ENCODE measurements at regions not wholly inside any gene's neighbourhood (a gene's known extent, or its start where the extent isn't known, plus 50 kb on each side); places are given as distances from the start of the nearest gene placed in this dataset.

- DNase-seq (ENCODE audit: low spot score), result no peak
These were observed 469.6 kb upstream of the FZD8 start for GRCh38 chr10:36111676-36112075.

DNA sequence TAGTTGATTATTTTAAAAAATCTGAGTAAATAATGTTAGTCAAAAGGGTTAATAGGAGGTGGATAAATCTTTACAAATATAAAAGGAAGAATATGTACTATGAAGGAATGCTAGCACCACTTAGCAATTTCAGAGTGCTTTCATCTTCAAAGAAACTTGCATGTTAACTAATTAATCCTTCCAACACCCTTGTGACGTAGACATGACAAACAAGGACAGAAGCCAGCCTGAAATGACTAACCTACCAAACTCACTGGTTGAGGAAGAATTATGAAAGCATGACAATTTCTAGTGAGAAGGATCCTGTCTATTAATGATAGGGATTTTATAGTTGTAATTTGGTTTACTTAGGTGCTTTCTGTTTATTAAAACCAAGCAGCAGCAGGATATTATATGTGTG lies 468.0 kb upstream of the FZD8 start:
- no peak for DNase-seq (ENCODE audit: low spot score)

GRCh38 chr10:36109399-36110023 lies 467.4 kb upstream of the FZD8 start:
- DNase-seq (ENCODE audit: low spot score), result no peak

- DNase-seq (ENCODE audit: low spot score), result no peak
These were observed 455.6 kb upstream of the FZD8 start for GRCh38 chr10:36097696-36098095.

GRCh38 chr10:36096576-36096975 lies 454.5 kb upstream of the FZD8 start:
- no peak for DNase-seq (ENCODE audit: low spot score)

GRCh38 chr10:36094096-36094495 lies 452.0 kb upstream of the FZD8 start:
- no peak for DNase-seq (ENCODE audit: low spot score)

GRCh38 chr10:36092116-36092515 lies 450.0 kb upstream of the FZD8 start:
- no peak for DNase-seq (ENCODE audit: low spot score)

- DNase-seq (ENCODE audit: low spot score), result no peak
These were observed 448.9 kb upstream of the FZD8 start for GRCh38 chr10:36091007-36091406.

GRCh38 chr10:36089790-36090440 lies 447.8 kb upstream of the FZD8 start:
- DNase-seq (ENCODE audit: low spot score), result no peak

DNA sequence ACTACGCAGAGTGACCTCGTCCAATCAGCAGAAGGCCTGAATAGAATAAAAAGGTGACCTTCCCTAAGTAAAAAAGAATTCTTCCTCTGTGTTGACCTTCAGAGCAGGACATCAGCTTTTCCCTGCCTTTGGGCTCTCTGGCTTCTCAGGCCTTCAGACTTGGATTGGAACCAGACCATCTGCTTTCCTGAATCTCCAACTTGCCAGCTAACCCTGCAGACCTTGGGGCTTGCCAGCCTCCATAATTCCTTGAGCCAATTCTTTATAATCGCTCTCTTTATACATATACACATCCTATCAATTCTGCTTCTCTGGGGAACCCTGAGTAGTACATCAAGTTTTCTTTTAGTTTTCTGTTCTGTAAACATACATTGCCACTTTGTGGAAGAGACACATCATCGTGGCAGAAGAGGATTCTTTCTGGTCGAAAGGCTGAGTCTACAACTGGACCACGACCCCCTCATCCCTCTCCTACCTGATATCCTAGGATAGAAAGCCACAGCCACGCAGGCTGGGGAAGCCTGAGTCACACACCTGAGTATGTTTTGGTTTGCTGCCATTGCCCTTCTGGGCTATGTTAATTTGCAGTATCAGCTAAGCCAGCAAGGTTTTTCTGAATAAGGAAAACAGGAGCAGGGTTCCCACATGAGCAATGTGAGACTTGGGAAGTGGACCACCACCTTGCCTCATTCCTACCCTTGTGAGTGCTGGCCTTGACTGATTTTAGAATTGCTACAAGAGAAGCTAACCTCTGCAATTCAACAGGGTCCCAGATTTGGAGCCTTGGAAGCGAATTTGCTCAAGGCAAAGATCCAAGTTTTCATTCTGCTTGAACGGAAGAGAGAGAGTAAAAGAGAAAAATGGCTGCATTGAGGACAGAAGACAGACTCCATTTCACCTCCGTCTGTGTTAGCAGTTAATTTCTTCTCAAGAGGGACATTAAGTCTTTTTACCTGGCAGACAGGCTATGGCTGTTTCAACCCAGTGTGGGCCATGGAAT lies 445.2 kb upstream of the FZD8 start:
- DNase-seq (ENCODE audit: low spot score), result no peak

- DNase-seq (ENCODE audit: low spot score), result no peak
These were observed 433.1 kb upstream of the FZD8 start for GRCh38 chr10:36075196-36075595.

GRCh38 chr10:36073796-36074345 lies 431.8 kb upstream of the FZD8 start:
- DNase-seq (ENCODE audit: low spot score), result no peak

DNA sequence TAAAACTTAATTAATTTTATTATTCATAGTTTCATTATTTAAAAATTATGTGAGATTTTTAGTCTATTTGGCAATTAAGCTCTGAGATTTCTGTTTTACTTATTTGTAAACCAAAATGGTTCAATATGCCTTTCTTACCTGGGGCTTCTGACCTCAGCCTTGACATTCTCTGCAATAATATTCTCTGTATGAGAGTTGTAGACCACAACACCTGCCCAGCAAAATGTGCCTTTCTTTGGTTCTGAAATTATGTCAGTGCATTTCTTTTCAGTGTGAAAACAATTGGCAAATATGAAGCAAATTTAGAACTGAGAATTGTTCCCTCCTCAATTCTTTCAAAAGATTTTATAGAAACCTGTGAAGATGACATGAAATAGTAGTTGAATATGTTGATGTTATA lies 426.4 kb upstream of the FZD8 start:
- no peak for DNase-seq (ENCODE audit: low spot score)

DNA sequence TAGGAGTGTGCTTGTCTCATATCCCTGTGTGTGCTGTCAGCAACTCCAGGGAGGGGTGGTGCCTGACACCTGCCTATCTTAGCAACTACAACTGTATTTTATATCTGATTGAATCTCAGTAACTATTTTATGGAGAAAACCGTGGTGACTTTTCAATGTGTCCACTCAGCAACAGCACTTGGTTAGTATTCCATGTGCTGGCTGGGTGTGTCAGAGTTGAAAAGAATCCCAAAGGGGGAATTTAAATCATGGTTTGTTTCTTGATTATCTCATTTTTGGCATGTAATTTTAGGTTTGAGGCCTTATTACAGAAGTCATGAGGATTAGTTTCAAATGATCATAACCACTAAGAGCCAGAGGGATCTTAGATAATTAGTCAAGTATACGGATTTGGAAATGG lies 425.7 kb upstream of the FZD8 start:
- DNase-seq (ENCODE audit: low spot score), result no peak

GRCh38 chr10:36066850-36067249 lies 424.8 kb upstream of the FZD8 start:
- DNase-seq (ENCODE audit: low spot score), result no peak

DNA sequence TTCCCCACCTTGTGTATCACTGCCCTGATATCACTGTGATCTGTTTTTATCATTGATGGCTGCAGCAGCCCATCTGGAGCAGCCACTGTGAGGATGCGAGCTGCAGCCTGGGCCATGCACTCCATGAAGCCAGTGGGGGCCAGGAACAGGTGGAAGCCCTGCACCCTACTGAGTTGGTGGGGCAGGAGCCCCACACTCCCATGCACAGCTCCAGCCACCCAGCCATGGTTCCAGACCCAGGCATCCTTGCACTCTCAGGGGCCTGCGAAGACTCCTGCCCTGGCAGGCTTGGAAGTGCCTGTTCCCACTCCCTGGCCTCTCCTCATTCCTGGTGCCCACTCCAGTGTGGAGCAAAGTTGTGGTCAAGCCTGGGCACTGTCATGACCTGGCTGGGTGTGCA lies 424.0 kb upstream of the FZD8 start:
- no peak for DNase-seq (ENCODE audit: low spot score)

DNA sequence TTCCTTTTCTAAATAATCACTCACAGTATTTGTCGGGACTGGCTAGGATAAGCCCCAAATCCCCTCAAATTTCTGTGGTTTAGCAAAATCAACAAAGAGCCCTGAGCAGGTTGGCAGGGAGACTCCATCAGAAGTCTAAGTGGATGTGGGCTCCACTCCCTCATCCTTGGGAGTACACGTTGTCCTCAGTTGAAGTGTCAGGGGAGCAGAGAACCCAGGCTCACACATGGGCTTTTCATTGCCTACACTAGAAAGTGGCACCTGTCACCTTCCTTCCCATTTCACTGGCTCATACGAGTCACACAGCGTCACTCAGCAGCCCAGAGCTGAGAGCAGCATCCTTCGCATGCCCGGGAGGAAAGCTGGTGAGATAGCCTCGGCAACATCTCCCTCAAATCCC lies 421.3 kb upstream of the FZD8 start:
- DNase-seq (ENCODE audit: low spot score), result no peak

- no peak for DNase-seq (ENCODE audit: low spot score)
These were observed 415.6 kb upstream of the FZD8 start for GRCh38 chr10:36057731-36058130.

DNA sequence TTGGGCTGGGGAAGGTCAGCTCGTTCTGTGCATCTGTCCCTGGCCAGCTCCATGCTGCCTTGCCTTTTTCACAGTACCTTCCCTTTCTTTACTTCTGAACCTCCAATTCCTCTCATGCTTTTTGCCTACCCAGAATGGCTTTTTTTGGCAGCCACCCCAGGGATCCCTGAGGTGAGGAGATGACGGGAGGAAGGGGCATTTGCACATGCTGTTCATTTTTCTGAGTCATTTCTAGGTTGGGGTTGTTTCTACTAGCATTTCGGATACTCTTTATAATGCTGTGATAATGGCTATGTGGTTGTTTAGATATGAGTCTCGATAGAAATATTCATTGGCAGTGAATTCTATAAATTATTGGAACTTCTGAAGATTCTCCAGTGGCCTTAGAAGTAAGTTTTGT lies 415.1 kb upstream of the FZD8 start:
- DNase-seq (ENCODE audit: low spot score), result no peak

GRCh38 chr10:36053775-36054174 lies 411.7 kb upstream of the FZD8 start:
- DNase-seq (ENCODE audit: low spot score), result no peak

DNA sequence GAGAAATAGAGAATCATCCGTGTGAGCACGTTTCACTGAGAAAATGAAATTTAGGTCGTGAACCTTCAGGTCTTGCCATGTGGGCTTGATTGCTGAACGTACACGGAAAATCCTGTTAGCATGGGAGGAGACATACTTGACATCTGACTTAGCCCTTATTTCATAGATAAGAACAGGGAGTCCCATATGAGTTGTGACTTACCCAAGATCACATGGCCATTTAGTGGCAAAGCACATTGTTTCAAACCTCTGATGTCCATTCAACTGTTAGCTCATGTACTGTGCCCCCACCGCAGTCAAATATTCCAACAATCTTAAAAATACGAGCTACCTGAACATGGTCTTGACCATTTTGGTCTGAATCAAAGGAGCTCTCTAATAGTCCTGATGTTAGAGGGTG lies 411.2 kb upstream of the FZD8 start:
- DNase-seq (ENCODE audit: low spot score), result no peak

- no peak for DNase-seq (ENCODE audit: low spot score)
These were observed 409.4 kb upstream of the FZD8 start for GRCh38 chr10:36051500-36051991.

Measured in LoVo (cell line).